Renal cortex interstitium (tissue), 11 donors: ENCODE measurements at regions not wholly inside any gene's neighbourhood (a gene's known extent, or its start where the extent isn't known, plus 50 kb on each side); places are given as distances from the start of the nearest gene placed in this dataset.
"Not testable (repeated sequence)": the region's sequence is repeated elsewhere in the genome, so short reads cannot be mapped to it uniquely, and the experiment has no call there.

Source experiments
- DNase-seq, 11 donors: peaks; one replicate each; pipeline ENCODE4 v3.0.0-alpha.2; 2013; ENCODE audit warnings: low read depth in 9 of 11, low spot score in 4 of 11; ENCODE audit errors: extremely low read depth in 1 of 11

- DNase-seq = no peak
These were observed 51.2 kb downstream of the OR13H1 start for GRCh38 chrX:131595120-131595519.

- no peak for DNase-seq
These were observed 64.0 kb downstream of the OR13H1 start for GRCh38 chrX:131607792-131608369.

- DNase-seq = no peak
These were observed 65.6 kb downstream of the OR13H1 start for GRCh38 chrX:131609480-131609879.

GRCh38 chrX:131613260-131613659 is 69.4 kb downstream of the OR13H1 start:
- no peak for DNase-seq

- no peak for DNase-seq
These were observed 70.4 kb downstream of the OR13H1 start for GRCh38 chrX:131614241-131614640.

GRCh38 chrX:131617182-131617581 is 73.3 kb downstream of the OR13H1 start:
- DNase-seq = peak in 1 of 11 donors; percentile 18

- DNase-seq = no peak
These were observed 77.8 kb downstream of the OR13H1 start for GRCh38 chrX:131621650-131622049.

GRCh38 chrX:131626681-131627296 is 82.9 kb downstream of the OR13H1 start:
- no peak for DNase-seq

- DNase-seq = no peak
These were observed 86.7 kb downstream of the OR13H1 start for GRCh38 chrX:131630534-131630933.

- peak in 8 of 11 donors; percentile 31 to 60 (median 38) for DNase-seq
These were observed 89.5 kb downstream of the OR13H1 start for GRCh38 chrX:131633285-131633917.

GRCh38 chrX:131634900-131635299 is 91.0 kb downstream of the OR13H1 start:
- DNase-seq = no peak

GRCh38 chrX:131646106-131646505 is 102.2 kb downstream of the OR13H1 start:
- peak in 7 of 11 donors; percentile 11 to 59 (median 26) for DNase-seq

- DNase-seq = no peak
These were observed 105.9 kb downstream of the OR13H1 start for GRCh38 chrX:131649741-131650140.

- DNase-seq = no peak
These were observed 107.0 kb downstream of the OR13H1 start for GRCh38 chrX:131650637-131651410.

- not testable (repeated sequence) for DNase-seq
These were observed 119.9 kb downstream of the OR13H1 start for GRCh38 chrX:131663726-131664125.

- peak in 5 of 11 donors; percentile 4 to 25 (median 12) for DNase-seq
These were observed 127.9 kb downstream of the OR13H1 start for GRCh38 chrX:131671735-131672134.

- peak in 1 of 11 donors; percentile 1 for DNase-seq
These were observed 131.8 kb downstream of the OR13H1 start for GRCh38 chrX:131675596-131676194.

- peak in 5 of 11 donors; percentile 4 to 18 (median 8) for DNase-seq
These were observed 134.1 kb downstream of the OR13H1 start for GRCh38 chrX:131677655-131678628.
